ENCODE measurements at regions not wholly inside any gene's neighbourhood (a gene's known extent, or its start where the extent isn't known, plus 50 kb on each side); places are given as distances from the start of the nearest gene placed in this dataset.
"Not testable (repeated sequence)": the region's sequence is repeated elsewhere in the genome, so short reads cannot be mapped to it uniquely, and the experiment has no call there.

DNA sequence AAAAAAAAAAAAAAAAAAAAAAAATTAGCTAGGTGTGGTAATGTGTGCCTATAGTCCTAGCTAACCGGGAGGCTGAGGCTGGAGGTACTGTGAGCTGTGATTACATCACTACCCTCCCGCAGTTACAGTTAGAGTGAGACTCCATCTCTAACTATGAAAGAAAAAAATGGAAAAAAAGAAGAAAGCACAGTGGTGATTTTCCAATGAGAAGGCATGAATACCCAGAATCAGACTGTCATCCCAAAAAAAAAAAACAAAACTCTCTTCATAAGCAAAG, 269.9 kb upstream of the MKLN1 start:
- Histone ChIP-seq H3K4me3 (ENCODE audit: low read length in 3 of 3) (no peak overlapping the region), H3K9ac (ENCODE audit: low read depth in 1 of 3, low read length in 3 of 3) (no peak overlapping the region)

DNA sequence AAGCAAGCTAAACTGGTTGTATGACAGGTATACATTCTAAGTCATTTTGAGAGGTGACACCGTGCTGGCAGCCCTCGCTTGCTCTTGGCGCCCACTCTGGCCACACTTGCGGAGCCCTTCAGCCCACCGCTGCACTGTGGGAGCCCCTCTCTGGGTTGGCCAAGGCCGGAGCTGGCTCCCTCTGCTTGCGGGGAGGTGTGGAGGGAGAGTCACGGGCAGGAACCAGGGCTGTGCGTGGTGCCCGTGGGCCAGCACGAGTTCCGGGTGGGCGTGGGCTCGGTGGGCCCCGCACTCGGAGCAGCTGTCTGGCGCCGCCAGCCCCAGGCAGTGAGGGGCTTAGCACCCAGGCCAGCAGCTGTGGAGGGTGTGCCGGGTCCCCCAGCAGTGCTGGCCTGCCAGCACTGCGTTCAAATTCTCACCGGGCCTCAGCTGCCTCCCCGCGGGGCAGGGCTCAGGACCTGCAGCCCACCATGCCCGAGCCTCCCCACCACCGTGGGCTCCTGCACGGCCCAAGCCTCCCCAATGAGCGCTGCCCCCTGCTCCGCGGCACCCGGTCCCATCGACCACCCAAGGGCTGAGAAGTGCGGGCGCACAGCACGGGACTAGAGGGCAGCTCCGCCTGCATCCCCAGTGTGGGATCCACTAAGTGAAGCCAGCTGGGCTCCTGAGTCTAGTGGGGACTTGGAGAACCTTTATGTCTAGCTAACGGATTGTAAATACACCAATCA, 269.0 kb upstream of the MKLN1 start:
- H3K36me3 ChIP-seq (ENCODE audit: control insufficient read depth in 3 of 3, insufficient read depth in 3 of 3, low read length in 3 of 3); H3K27me3 ChIP-seq (ENCODE audit: control insufficient read depth in 3 of 3, insufficient read depth in 3 of 3, low read length in 3 of 3); H3K9ac ChIP-seq (ENCODE audit: low read depth in 1 of 3, low read length in 3 of 3); H3K4me3 ChIP-seq (ENCODE audit: low read length in 3 of 3); H3K9me3 ChIP-seq (ENCODE audit: control insufficient read depth in 3 of 3, low read length in 3 of 3); H3K27ac ChIP-seq (ENCODE audit: low read depth, low read length): not testable (repeated sequence)
- H3K4me1 ChIP-seq (ENCODE audit: control insufficient read depth in 3 of 3, insufficient read depth in 3 of 3, low read length in 3 of 3) = peaks cover 6 to 34% (median 12%) of the 10 kb centered on the region in 3 donors

More for the DNA sequence above, 269.9 kb upstream of the MKLN1 start:
- H3K36me3 ChIP-seq (ENCODE audit: control insufficient read depth in 3 of 3, insufficient read depth in 3 of 3, low read length in 3 of 3) = peaks cover 0 to 2% (median 0%) of the 10 kb centered on the region in 3 donors
- no peaks in the 10 kb centered on the region for H3K27me3 ChIP-seq (ENCODE audit: control insufficient read depth in 3 of 3, insufficient read depth in 3 of 3, low read length in 3 of 3)
- H3K4me1 ChIP-seq (ENCODE audit: control insufficient read depth in 3 of 3, insufficient read depth in 3 of 3, low read length in 3 of 3) = peaks cover 11 to 36% (median 16%) of the 10 kb centered on the region in 3 donors
- H3K9me3 ChIP-seq (ENCODE audit: control insufficient read depth in 3 of 3, low read length in 3 of 3) = no peaks in the 10 kb centered on the region
- H3K27ac ChIP-seq (ENCODE audit: low read depth, low read length) = peak overlapping the region; percentile 55

DNA sequence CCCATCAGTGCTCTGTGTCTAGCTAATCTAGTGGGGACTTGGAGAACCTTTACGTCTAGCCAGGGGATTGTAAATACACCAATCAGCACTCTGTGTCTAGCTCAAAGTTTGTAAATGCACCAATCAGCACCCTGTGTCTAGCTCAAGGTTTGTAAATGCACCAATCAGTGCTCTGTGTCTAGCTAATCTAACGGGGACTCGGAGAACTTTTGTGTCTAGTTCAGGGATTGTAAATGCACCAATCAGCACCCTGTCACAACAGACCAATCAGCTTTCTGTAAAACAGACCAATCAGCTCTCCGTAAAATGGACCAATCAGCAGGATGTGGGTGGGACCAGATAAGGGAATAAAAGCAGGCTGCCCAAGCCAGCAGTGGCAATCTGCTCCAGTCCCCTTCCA, 268.3 kb upstream of the MKLN1 start:
- H3K27ac ChIP-seq (ENCODE audit: low read depth, low read length); H3K9ac ChIP-seq (ENCODE audit: low read depth in 1 of 3, low read length in 3 of 3): not testable (repeated sequence)
- H3K4me1 ChIP-seq (ENCODE audit: control insufficient read depth in 3 of 3, insufficient read depth in 3 of 3, low read length in 3 of 3) = peaks cover 6 to 30% (median 7%) of the 10 kb centered on the region in 3 donors

DNA sequence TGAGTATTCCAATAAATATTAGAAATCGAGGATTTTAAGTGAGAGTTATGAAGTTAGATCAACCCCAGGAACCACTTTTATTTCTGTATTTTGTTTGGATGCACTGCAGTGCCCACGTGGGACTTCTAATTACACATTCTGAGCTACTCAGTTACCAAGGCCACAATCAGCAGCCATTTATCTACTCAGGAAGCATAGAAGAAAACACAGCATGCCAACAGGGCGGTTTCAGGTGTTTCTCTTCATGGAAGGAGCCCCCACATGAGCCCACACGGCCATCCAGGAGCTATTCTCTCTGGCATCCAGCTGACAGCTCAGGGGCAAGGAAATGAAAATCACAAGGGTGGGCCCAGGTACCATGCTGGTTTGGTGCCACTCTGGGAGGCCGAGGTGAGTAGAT, 266.5 kb upstream of the MKLN1 start:
- Histone ChIP-seq H3K9ac (ENCODE audit: low read depth in 1 of 3, low read length in 3 of 3) (no peak overlapping the region), H3K4me1 (ENCODE audit: control insufficient read depth in 3 of 3, insufficient read depth in 3 of 3, low read length in 3 of 3) (peaks cover under 1 to 15% (median 4%) of the 10 kb centered on the region in 3 donors), H3K4me3 (ENCODE audit: low read length in 3 of 3) (no peak overlapping the region), H3K9me3 (ENCODE audit: control insufficient read depth in 3 of 3, low read length in 3 of 3) (no peaks in the 10 kb centered on the region), H3K27me3 (ENCODE audit: control insufficient read depth in 3 of 3, insufficient read depth in 3 of 3, low read length in 3 of 3) (no peaks in the 10 kb centered on the region), H3K27ac (ENCODE audit: low read depth, low read length) (no peak overlapping the region), H3K36me3 (ENCODE audit: control insufficient read depth in 3 of 3, insufficient read depth in 3 of 3, low read length in 3 of 3) (peaks cover 0 to 4% (median 2%) of the 10 kb centered on the region in 3 donors)

More for the DNA sequence above, 268.3 kb upstream of the MKLN1 start:
- not testable (repeated sequence) for H3K9me3 ChIP-seq (ENCODE audit: control insufficient read depth in 3 of 3, low read length in 3 of 3); H3K4me3 ChIP-seq (ENCODE audit: low read length in 3 of 3); H3K36me3 ChIP-seq (ENCODE audit: control insufficient read depth in 3 of 3, insufficient read depth in 3 of 3, low read length in 3 of 3); H3K27me3 ChIP-seq (ENCODE audit: control insufficient read depth in 3 of 3, insufficient read depth in 3 of 3, low read length in 3 of 3)

DNA sequence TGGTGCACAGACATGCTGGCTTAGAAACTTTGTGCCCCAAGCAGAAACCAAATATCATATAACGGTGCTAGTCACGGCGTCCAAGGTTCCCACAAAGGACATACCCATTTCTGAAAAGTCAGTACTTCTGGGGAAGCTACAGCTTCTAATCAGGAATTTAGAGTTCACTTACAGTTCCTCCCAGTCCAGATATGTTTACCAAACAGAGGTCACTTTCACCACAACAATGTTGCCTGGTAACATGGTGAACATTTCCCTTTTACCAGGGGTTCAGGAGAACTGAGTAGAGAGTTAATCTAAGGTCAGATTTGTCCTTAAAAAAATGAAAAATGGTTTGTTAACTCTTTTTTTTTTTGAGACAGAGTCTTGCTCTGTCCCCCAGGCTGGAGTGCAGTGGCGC, 265.9 kb upstream of the MKLN1 start:
- peaks cover 0 to 4% (median 2%) of the 10 kb centered on the region in 3 donors for H3K36me3 ChIP-seq (ENCODE audit: control insufficient read depth in 3 of 3, insufficient read depth in 3 of 3, low read length in 3 of 3)
- no peak overlapping the region for H3K9ac ChIP-seq (ENCODE audit: low read depth in 1 of 3, low read length in 3 of 3)
- no peak overlapping the region for H3K4me3 ChIP-seq (ENCODE audit: low read length in 3 of 3)
- no peaks in the 10 kb centered on the region for H3K9me3 ChIP-seq (ENCODE audit: control insufficient read depth in 3 of 3, low read length in 3 of 3)
- H3K4me1 ChIP-seq (ENCODE audit: control insufficient read depth in 3 of 3, insufficient read depth in 3 of 3, low read length in 3 of 3) = peaks cover 0 to 14% (median 4%) of the 10 kb centered on the region in 3 donors
- no peak overlapping the region for H3K27ac ChIP-seq (ENCODE audit: low read depth, low read length)
- H3K27me3 ChIP-seq (ENCODE audit: control insufficient read depth in 3 of 3, insufficient read depth in 3 of 3, low read length in 3 of 3) = no peaks in the 10 kb centered on the region

DNA sequence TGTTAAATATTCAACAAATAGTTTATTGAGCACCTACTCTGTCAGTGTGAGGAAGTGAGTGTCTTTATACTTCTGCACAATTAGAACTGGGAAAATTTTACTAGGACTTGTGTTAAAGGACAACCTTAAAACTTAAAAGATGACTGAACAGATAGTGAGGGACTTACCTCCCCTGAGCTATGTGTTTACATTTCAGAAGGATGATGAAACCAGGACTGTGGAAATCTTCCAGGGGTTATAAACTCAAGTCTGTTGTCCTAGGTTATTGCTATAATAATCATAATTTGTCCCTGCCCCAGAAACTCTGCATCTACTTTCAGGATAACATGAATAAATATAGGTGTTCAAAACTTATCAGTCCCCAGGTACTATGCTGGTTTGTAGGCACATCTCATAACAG, 261.0 kb upstream of the MKLN1 start:
- H3K4me1 ChIP-seq (ENCODE audit: control insufficient read depth in 3 of 3, insufficient read depth in 3 of 3, low read length in 3 of 3) = peaks cover 0 to 19% (median 14%) of the 10 kb centered on the region in 3 donors
- no peak overlapping the region for H3K9ac ChIP-seq (ENCODE audit: low read depth in 1 of 3, low read length in 3 of 3)
- no peak overlapping the region for H3K27ac ChIP-seq (ENCODE audit: low read depth, low read length)
- H3K36me3 ChIP-seq (ENCODE audit: control insufficient read depth in 3 of 3, insufficient read depth in 3 of 3, low read length in 3 of 3) = peaks cover 0 to 8% (median 0%) of the 10 kb centered on the region in 3 donors
- no peaks in the 10 kb centered on the region for H3K27me3 ChIP-seq (ENCODE audit: control insufficient read depth in 3 of 3, insufficient read depth in 3 of 3, low read length in 3 of 3)
- no peaks in the 10 kb centered on the region for H3K9me3 ChIP-seq (ENCODE audit: control insufficient read depth in 3 of 3, low read length in 3 of 3)
- H3K4me3 ChIP-seq (ENCODE audit: low read length in 3 of 3) = no peak overlapping the region

DNA sequence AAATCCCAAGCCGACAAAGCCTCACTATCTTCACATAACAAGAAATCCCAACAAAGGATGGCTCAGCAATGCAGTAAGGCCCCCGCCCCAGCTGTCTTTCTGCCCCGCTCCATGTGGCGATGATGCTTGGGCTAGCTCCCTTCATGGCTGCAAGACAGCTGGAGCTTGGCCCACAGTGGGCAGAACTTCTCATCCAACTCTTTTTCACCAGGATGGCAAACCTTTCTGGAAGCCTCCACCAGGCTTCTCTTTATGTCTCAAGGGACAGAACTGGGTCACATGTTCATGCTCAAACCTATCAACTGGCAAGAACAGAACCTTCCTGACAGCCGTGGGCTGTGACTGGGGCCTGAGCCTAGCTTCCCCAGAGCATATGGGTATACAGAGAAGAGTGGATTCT, 260.5 kb upstream of the MKLN1 start:
- Histone ChIP-seq H3K36me3 (ENCODE audit: control insufficient read depth in 3 of 3, insufficient read depth in 3 of 3, low read length in 3 of 3) (peaks cover 0 to 8% (median 0%) of the 10 kb centered on the region in 3 donors), H3K27me3 (ENCODE audit: control insufficient read depth in 3 of 3, insufficient read depth in 3 of 3, low read length in 3 of 3) (no peaks in the 10 kb centered on the region), H3K9ac (ENCODE audit: low read depth in 1 of 3, low read length in 3 of 3) (no peak overlapping the region), H3K27ac (ENCODE audit: low read depth, low read length) (no peak overlapping the region), H3K9me3 (ENCODE audit: control insufficient read depth in 3 of 3, low read length in 3 of 3) (no peaks in the 10 kb centered on the region), H3K4me3 (ENCODE audit: low read length in 3 of 3) (no peak overlapping the region), H3K4me1 (ENCODE audit: control insufficient read depth in 3 of 3, insufficient read depth in 3 of 3, low read length in 3 of 3) (peaks cover 3 to 19% (median 14%) of the 10 kb centered on the region in 3 donors)

- H3K27me3 ChIP-seq (ENCODE audit: control insufficient read depth in 3 of 3, insufficient read depth in 3 of 3, low read length in 3 of 3) = no peaks in the 10 kb centered on the region
- no peak overlapping the region for H3K9ac ChIP-seq (ENCODE audit: low read depth in 1 of 3, low read length in 3 of 3)
- no peak overlapping the region for H3K4me3 ChIP-seq (ENCODE audit: low read length in 3 of 3)
- no peak overlapping the region for H3K27ac ChIP-seq (ENCODE audit: low read depth, low read length)
- H3K36me3 ChIP-seq (ENCODE audit: control insufficient read depth in 3 of 3, insufficient read depth in 3 of 3, low read length in 3 of 3) = peaks cover 0 to 7% (median 0%) of the 10 kb centered on the region in 3 donors
- no peaks in the 10 kb centered on the region for H3K9me3 ChIP-seq (ENCODE audit: control insufficient read depth in 3 of 3, low read length in 3 of 3)
- peaks cover 9 to 30% (median 18%) of the 10 kb centered on the region in 3 donors for H3K4me1 ChIP-seq (ENCODE audit: control insufficient read depth in 3 of 3, insufficient read depth in 3 of 3, low read length in 3 of 3)
Measured at GRCh38 chr7:131068604-131069021, 259.1 kb upstream of the MKLN1 start.

DNA sequence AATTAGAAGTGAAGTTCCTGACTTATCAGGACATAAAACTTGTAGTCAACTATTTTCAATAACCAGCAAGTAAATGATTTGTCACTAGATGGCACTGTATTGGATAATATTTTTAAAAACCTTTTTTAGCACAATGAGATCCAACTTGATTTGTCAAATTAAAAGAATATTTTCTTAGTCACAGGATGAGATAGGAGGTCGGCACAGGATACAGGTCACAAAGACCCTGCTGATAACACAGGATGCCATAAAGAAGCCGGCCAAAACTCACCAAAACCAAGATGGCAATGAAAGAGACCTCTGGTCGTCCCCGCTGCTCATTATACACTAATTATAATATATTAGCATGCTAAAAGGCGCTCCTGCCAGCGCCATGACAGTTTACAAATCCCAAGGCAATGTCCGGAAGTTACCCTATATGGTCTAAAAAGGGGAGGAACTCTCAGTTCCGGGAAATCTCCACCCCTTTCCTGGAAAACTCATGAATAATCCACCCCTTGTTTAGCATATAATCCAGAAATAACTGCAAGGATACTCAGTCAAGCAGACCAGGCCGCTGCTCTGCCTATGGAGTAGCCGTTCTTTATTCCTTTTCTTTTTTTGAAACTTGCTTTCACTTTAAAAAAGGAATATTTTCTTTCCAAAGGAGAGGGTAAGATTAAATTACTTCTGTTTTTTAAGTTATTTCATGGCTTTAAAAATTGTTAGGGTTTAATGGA, 255.7 kb upstream of the MKLN1 start:
- peaks cover 20 to 52% (median 23%) of the 10 kb centered on the region in 3 donors for H3K4me1 ChIP-seq (ENCODE audit: control insufficient read depth in 3 of 3, insufficient read depth in 3 of 3, low read length in 3 of 3)

GRCh38 chr7:131072505-131073091, 255.1 kb upstream of the MKLN1 start:
- H3K9me3 ChIP-seq (ENCODE audit: control insufficient read depth in 3 of 3, low read length in 3 of 3) = no peaks in the 10 kb centered on the region
- H3K27me3 ChIP-seq (ENCODE audit: control insufficient read depth in 3 of 3, insufficient read depth in 3 of 3, low read length in 3 of 3) = no peaks in the 10 kb centered on the region
- H3K9ac ChIP-seq (ENCODE audit: low read depth in 1 of 3, low read length in 3 of 3) = no peak overlapping the region
- peak overlapping the region; percentile 72 for H3K27ac ChIP-seq (ENCODE audit: low read depth, low read length)
- H3K4me1 ChIP-seq (ENCODE audit: control insufficient read depth in 3 of 3, insufficient read depth in 3 of 3, low read length in 3 of 3) = peaks cover 16 to 49% (median 20%) of the 10 kb centered on the region in 3 donors
- H3K4me3 ChIP-seq (ENCODE audit: low read length in 3 of 3) = no peak overlapping the region
- peaks cover 0 to 4% (median 2%) of the 10 kb centered on the region in 3 donors for H3K36me3 ChIP-seq (ENCODE audit: control insufficient read depth in 3 of 3, insufficient read depth in 3 of 3, low read length in 3 of 3)

More for the DNA sequence above, 255.7 kb upstream of the MKLN1 start:
- peak overlapping the region; percentile 72 for H3K27ac ChIP-seq (ENCODE audit: low read depth, low read length)
- H3K27me3 ChIP-seq (ENCODE audit: control insufficient read depth in 3 of 3, insufficient read depth in 3 of 3, low read length in 3 of 3) = no peaks in the 10 kb centered on the region
- peak overlapping the region in 1 of 3 donors; percentile 19 for H3K4me3 ChIP-seq (ENCODE audit: low read length in 3 of 3)
- H3K9me3 ChIP-seq (ENCODE audit: control insufficient read depth in 3 of 3, low read length in 3 of 3) = no peaks in the 10 kb centered on the region
- H3K9ac ChIP-seq (ENCODE audit: low read depth in 1 of 3, low read length in 3 of 3) = no peak overlapping the region
- H3K36me3 ChIP-seq (ENCODE audit: control insufficient read depth in 3 of 3, insufficient read depth in 3 of 3, low read length in 3 of 3) = peaks cover 0 to 4% (median 2%) of the 10 kb centered on the region in 3 donors
